ENCODE measurements at regions not wholly inside any gene's neighbourhood (a gene's known extent, or its start where the extent isn't known, plus 50 kb on each side); places are given as distances from the start of the nearest gene placed in this dataset.

- TF ChIP-seq POLR2AphosphoS5 (IDR thresholded peaks at IDR 0.05) (no peak), POLR2A (IDR thresholded peaks at IDR 0.05) (no peak)
- TF ChIP-seq, protein P1, sequence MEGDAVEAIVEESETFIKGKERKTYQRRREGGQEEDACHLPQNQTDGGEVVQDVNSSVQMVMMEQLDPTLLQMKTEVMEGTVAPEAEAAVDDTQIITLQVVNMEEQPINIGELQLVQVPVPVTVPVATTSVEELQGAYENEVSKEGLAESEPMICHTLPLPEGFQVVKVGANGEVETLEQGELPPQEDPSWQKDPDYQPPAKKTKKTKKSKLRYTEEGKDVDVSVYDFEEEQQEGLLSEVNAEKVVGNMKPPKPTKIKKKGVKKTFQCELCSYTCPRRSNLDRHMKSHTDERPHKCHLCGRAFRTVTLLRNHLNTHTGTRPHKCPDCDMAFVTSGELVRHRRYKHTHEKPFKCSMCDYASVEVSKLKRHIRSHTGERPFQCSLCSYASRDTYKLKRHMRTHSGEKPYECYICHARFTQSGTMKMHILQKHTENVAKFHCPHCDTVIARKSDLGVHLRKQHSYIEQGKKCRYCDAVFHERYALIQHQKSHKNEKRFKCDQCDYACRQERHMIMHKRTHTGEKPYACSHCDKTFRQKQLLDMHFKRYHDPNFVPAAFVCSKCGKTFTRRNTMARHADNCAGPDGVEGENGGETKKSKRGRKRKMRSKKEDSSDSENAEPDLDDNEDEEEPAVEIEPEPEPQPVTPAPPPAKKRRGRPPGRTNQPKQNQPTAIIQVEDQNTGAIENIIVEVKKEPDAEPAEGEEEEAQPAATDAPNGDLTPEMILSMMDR (IDR thresholded peaks at IDR 0.05), result no peak
Measured at GRCh38 chr6:40669343-40669742, 82.2 kb upstream of the LRFN2 start.
